OCI-LY3 (cell line): ENCODE measurements at regions not wholly inside any gene's neighbourhood (a gene's known extent, or its start where the extent isn't known, plus 50 kb on each side); places are given as distances from the start of the nearest gene placed in this dataset.
"Not testable (repeated sequence)": the region's sequence is repeated elsewhere in the genome, so short reads cannot be mapped to it uniquely, and the experiment has no call there.

Source experiments
- H2AFZ ChIP-seq: fragments of 200-600, 300-600 bp; shearing (Covaris generic); 2 replicates; pipeline ENCODE4 v1.6.0; 2014; ENCODE audit warnings: antibody characterized with exemption, low read depth, low read length
- H3K27ac ChIP-seq: fragments of 200-600, 300-600 bp; sonication (generic); 2 replicates; pipeline ENCODE4 v1.5.1; 2014; ENCODE audit warnings: mild to moderate bottlenecking, low read length, moderate library complexity, mixed read lengths
- H3K27me3 ChIP-seq: fragments of 200-600, 300-600 bp; sonication (generic); 2 replicates; pipeline ENCODE4 v1.6.1; 2014; ENCODE audit warnings: low read depth, low read length, mixed read lengths
- H3K36me3 ChIP-seq: fragments of 200-600, 300-600 bp; sonication (generic); replicated peaks from 2 replicates; pipeline ENCODE3; 2014; ENCODE audit warnings: low read depth, low read length, mixed read lengths
- H3K4me1 ChIP-seq: fragments of 300-600, 200-600 bp; sonication (generic); 2 replicates; pipeline ENCODE4 v1.6.1; 2014; ENCODE audit warnings: low read length, mixed read lengths
- H3K4me2 ChIP-seq: fragments of 200-600, 300-600 bp; sonication (generic); 2 replicates; pipeline ENCODE4 v1.6.1; 2014; ENCODE audit warnings: low read length, mixed read lengths
- H3K4me3 ChIP-seq: fragments of 300-600, 200-600 bp; sonication (generic); 2 replicates; pipeline ENCODE4 v1.5.1; 2014; ENCODE audit warnings: antibody characterized with exemption, mild to moderate bottlenecking, low read length, moderate library complexity
- H3K79me2 ChIP-seq: fragments of 300-600, 200-600 bp; shearing (Covaris generic); 2 replicates; pipeline ENCODE4 v1.6.1; 2014; ENCODE audit warnings: mild to moderate bottlenecking, low read length, mixed read lengths
- H3K9ac ChIP-seq: fragments of 300-600, 200-600 bp; shearing (Covaris generic); 2 replicates; pipeline ENCODE4 v1.6.0; 2014; ENCODE audit warnings: mild to moderate bottlenecking, low read length, moderate library complexity
- H3K9me3 ChIP-seq: fragments of 200-600, 300-600 bp; shearing (Covaris generic); 2 replicates; pipeline ENCODE4 v1.6.1; 2014; ENCODE audit warnings: low read length, mixed read lengths; ENCODE audit not compliant: insufficient read depth
- H4K20me1 ChIP-seq: fragments of 200-600, 300-600 bp; sonication (generic); 2 replicates; pipeline ENCODE4 v1.6.1; 2016; ENCODE audit warnings: low read length, mixed read lengths; ENCODE audit not compliant: insufficient read depth
- TF ChIP-seq, protein P1 (sequence below): fragments of 200-600, 300-600 bp; sonication (generic); IDR thresholded peaks from 2 replicates; pipeline ENCODE4 v1.5.1; 2014; ENCODE audit warnings: antibody characterized with exemption, low read length, low read depth

DNA sequence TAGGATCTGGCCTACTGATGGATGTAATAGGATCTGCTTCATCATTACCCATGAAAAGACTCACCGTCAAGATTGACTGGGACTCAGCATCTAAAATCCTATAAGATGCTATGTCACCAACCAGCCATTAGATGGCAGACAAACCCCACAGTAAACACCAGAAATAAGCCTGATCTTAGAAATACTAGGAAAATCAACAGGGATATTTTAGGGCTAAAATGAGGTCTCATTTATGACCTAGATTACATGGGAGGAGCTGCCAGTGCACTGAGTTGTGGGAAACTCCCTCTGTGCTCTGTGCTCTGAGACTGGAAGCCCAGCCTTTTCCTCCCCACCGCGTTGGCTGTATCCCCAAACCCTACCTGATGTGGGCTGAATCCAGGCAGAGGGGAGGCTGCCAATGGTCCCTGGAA lies 1335.8 kb downstream of the RPIA start:
- not testable (repeated sequence) for H3K4me1 ChIP-seq, H2AFZ ChIP-seq, H3K4me2 ChIP-seq, H3K9me3 ChIP-seq, H4K20me1 ChIP-seq, H3K36me3 ChIP-seq, H3K27me3 ChIP-seq, H3K9ac ChIP-seq, H3K79me2 ChIP-seq, H3K4me3 ChIP-seq, H3K27ac ChIP-seq
- TF ChIP-seq, protein P1, sequence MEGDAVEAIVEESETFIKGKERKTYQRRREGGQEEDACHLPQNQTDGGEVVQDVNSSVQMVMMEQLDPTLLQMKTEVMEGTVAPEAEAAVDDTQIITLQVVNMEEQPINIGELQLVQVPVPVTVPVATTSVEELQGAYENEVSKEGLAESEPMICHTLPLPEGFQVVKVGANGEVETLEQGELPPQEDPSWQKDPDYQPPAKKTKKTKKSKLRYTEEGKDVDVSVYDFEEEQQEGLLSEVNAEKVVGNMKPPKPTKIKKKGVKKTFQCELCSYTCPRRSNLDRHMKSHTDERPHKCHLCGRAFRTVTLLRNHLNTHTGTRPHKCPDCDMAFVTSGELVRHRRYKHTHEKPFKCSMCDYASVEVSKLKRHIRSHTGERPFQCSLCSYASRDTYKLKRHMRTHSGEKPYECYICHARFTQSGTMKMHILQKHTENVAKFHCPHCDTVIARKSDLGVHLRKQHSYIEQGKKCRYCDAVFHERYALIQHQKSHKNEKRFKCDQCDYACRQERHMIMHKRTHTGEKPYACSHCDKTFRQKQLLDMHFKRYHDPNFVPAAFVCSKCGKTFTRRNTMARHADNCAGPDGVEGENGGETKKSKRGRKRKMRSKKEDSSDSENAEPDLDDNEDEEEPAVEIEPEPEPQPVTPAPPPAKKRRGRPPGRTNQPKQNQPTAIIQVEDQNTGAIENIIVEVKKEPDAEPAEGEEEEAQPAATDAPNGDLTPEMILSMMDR = peak; percentile 20; the same call in 1 of the 2 replicates

DNA sequence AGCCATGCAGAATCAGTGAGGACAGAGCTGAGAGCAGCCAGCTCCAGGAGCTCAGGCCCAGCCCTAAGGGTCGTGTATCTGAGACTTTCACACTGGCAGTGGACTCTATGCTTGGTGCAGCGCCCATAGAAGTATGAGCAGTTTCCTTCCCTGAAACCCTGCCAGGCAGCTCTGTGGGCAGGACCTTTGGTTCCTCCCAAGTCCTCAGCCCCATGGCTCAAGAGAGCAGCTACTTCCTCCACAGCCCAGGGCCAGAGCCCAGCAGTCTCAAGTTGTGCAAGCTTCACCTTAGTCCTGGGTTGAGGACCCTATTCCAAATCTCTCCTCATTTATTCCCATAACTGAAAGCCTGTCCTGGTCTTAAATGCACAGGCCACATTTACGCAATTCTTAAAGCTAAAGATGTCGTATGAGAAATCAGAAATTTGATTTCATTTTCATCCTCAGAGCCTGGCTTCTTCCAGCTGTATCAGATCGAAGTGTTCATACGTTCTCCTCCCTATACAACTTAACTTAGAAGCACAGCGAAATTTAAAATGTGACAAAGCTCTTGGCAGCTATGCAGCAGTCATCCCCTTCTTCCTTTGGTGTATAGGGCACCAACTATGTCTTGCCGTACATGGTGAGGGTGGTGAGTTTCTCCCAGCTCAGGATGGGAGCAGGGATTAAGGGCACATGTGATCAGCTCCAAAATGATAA lies 1337.1 kb downstream of the RPIA start:
- H2AFZ ChIP-seq, H3K9me3 ChIP-seq, H3K4me3 ChIP-seq, H3K4me1 ChIP-seq, H3K36me3 ChIP-seq, H3K27me3 ChIP-seq, H3K9ac ChIP-seq, H3K79me2 ChIP-seq, H3K27ac ChIP-seq, H3K4me2 ChIP-seq, H4K20me1 ChIP-seq: not testable (repeated sequence)

DNA sequence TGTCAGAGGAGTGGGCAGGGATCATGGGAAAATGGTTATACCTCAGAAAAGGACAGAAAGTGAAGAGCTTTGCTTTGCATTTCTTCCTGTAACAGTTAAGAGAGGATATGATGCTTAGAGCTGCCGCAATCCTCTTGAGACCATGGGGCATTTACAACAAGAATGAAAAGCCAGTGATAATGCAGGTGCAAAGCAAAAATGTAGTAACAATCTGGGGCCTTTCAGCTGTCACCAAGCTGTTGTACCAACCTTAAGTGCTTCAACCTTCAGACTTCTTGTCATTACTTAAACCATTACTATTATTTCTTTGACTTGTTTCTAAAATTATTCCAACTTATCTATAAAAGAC lies 1337.6 kb downstream of the RPIA start:
- H3K27ac ChIP-seq, H3K9ac ChIP-seq, H3K36me3 ChIP-seq, H3K9me3 ChIP-seq, H3K27me3 ChIP-seq, H3K4me3 ChIP-seq, H4K20me1 ChIP-seq, H3K79me2 ChIP-seq, H2AFZ ChIP-seq, H3K4me1 ChIP-seq, H3K4me2 ChIP-seq: not testable (repeated sequence)

DNA sequence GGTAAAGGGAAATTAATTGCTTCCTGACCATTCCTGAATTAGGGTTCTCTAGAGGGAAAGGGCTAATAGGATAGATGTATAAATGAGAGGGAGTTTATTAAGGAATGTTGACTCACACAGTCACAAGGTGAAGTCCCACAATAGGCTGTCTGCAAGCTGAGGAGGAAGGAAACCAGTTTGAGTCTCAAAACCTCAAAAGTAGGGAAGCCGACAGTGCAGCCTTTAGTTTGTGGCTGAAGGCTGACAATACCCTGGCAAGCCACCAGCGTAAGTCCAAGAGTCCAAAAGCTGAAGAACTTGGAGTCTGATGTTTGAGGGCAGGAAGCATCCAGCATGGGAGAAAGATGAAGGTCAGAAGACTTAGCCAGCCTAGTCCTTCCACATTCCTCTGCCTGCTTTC lies 1340.8 kb downstream of the RPIA start:
- not testable (repeated sequence) for H3K9ac ChIP-seq, H3K79me2 ChIP-seq, H3K27ac ChIP-seq, H3K9me3 ChIP-seq, H3K36me3 ChIP-seq, H3K27me3 ChIP-seq, H3K4me3 ChIP-seq, H2AFZ ChIP-seq, H4K20me1 ChIP-seq, H3K4me1 ChIP-seq, H3K4me2 ChIP-seq

DNA sequence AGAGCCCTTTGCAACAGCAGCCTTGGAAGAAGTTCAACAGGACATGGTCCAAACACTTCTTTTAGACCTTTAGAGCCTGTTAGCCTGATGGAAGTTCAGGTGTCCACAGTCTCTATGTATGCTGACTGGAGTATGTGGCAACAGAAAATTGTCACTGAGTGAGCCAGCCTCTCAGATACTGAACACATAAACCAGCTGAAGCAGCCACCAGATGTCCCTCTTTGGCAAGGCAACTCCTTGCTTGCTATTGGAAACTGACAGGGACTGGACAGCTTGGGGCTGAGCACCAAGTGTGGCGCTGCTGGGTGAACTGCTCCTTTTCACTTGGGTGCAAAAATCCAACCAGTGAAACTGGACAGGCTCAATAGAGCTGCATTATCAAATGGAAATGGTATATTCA lies 1344.9 kb downstream of the RPIA start:
- H3K4me1 ChIP-seq, H3K9ac ChIP-seq, H3K9me3 ChIP-seq, H4K20me1 ChIP-seq, H2AFZ ChIP-seq, H3K27me3 ChIP-seq, H3K4me3 ChIP-seq, H3K79me2 ChIP-seq, H3K27ac ChIP-seq, H3K36me3 ChIP-seq, H3K4me2 ChIP-seq: not testable (repeated sequence)
- TF ChIP-seq, protein P1 = peak; percentile 18; the same call in 1 of the 2 replicates

DNA sequence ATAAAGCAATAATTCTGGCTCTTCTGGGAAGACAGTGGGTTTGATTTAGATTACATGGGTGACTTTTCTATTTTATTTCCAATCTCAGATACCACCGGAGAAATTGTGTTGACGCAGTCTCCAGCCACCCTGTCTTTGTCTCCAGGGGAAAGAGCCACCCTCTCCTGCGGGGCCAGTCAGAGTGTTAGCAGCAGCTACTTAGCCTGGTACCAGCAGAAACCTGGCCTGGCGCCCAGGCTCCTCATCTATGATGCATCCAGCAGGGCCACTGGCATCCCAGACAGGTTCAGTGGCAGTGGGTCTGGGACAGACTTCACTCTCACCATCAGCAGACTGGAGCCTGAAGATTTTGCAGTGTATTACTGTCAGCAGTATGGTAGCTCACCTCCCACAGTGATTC lies 1347.6 kb downstream of the RPIA start:
- H4K20me1 ChIP-seq, H3K4me3 ChIP-seq, H3K27ac ChIP-seq, H3K27me3 ChIP-seq, H2AFZ ChIP-seq, H3K9me3 ChIP-seq, H3K4me2 ChIP-seq, H3K79me2 ChIP-seq, H3K36me3 ChIP-seq, H3K9ac ChIP-seq, H3K4me1 ChIP-seq: not testable (repeated sequence)

DNA sequence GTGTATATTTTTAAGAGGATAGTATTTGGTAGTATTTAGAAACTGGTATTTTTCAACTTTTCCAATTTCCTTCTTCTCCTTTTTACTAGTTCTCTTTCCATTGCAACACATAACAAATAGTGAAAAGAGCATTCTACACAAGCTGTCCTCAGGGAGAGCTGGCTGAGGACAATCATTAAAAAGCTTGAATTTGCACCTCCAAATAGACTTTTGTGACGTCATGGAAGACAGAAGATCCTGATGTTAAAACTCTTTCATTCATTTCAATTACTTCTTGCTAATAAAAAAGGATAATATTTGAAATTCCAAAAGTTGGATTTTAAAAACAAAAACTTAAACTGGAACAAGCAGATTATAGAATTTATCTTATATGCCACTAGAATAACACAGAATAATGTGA lies 1356.3 kb downstream of the RPIA start:
- H3K9ac ChIP-seq, H4K20me1 ChIP-seq, H3K36me3 ChIP-seq, H3K27me3 ChIP-seq, H3K4me3 ChIP-seq, H3K27ac ChIP-seq, H3K4me2 ChIP-seq, H3K79me2 ChIP-seq, H3K4me1 ChIP-seq, H2AFZ ChIP-seq, H3K9me3 ChIP-seq: not testable (repeated sequence)

DNA sequence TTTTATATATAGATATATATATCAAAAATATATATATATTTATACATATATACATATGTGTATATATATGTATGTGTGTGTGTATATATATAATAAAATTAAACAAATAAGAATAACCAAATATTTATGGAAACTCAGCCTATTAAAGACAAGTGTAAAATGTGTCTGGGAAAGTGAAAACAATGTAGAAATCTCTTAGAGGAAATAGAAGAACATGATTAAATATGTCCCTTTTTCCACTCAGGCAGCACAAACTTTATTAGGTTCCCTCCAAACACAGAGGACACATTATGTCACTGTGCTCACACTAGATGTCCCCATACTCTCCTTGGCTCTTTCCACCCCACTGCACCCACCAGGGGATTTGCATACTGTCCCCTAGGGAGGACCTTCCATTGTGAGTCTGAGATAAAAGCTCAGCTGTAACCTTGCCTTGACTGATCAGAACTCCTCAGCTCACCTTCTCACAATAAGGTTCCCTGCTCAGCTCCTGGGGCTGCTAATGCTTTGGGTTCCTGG lies 1360.7 kb downstream of the RPIA start:
- H3K9ac ChIP-seq, H4K20me1 ChIP-seq, H3K4me2 ChIP-seq, H2AFZ ChIP-seq, H3K4me1 ChIP-seq, H3K4me3 ChIP-seq, H3K79me2 ChIP-seq, H3K27me3 ChIP-seq, H3K9me3 ChIP-seq, H3K36me3 ChIP-seq, H3K27ac ChIP-seq: not testable (repeated sequence)
